ENCODE measurements at regions not wholly inside any gene's neighbourhood (a gene's known extent, or its start where the extent isn't known, plus 50 kb on each side); places are given as distances from the start of the nearest gene placed in this dataset.

- no peak for TF ChIP-seq POLR2A (IDR thresholded peaks at IDR 0.05; ENCODE audit: low read length)
- no peak for TF ChIP-seq GATA1 (IDR thresholded peaks at IDR 0.05; ENCODE audit: low read depth, low read length)
Measured at GRCh38 chr9:107218829-107219485, 64.1 kb upstream of the RAD23B start.
